ENCODE measurements at regions not wholly inside any gene's neighbourhood (a gene's known extent, or its start where the extent isn't known, plus 50 kb on each side); places are given as distances from the start of the nearest gene placed in this dataset.

- TF ChIP-seq, protein P1, sequence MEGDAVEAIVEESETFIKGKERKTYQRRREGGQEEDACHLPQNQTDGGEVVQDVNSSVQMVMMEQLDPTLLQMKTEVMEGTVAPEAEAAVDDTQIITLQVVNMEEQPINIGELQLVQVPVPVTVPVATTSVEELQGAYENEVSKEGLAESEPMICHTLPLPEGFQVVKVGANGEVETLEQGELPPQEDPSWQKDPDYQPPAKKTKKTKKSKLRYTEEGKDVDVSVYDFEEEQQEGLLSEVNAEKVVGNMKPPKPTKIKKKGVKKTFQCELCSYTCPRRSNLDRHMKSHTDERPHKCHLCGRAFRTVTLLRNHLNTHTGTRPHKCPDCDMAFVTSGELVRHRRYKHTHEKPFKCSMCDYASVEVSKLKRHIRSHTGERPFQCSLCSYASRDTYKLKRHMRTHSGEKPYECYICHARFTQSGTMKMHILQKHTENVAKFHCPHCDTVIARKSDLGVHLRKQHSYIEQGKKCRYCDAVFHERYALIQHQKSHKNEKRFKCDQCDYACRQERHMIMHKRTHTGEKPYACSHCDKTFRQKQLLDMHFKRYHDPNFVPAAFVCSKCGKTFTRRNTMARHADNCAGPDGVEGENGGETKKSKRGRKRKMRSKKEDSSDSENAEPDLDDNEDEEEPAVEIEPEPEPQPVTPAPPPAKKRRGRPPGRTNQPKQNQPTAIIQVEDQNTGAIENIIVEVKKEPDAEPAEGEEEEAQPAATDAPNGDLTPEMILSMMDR (IDR thresholded peaks at IDR 0.05) = no peak
- no peak for TF ChIP-seq EZH2 (IDR thresholded peaks at IDR 0.05; ENCODE audit: borderline replicate concordance, insufficient read depth, low read depth, low read length, poor library complexity, severe bottlenecking)
Measured at GRCh38 chr14:48710133-48710532, 876.0 kb downstream of the RPS29 start.
